HG02759 (cell line): ENCODE measurements at regions not wholly inside any gene's neighbourhood (a gene's known extent, or its start where the extent isn't known, plus 50 kb on each side); places are given as distances from the start of the nearest gene placed in this dataset.
A peak's percentile ranks its signal among the peaks of the same experiment; 100 is the strongest.

Experiments used
- ATAC-seq: cut with Tn5 transposase; IDR thresholded peaks from one replicate; pipeline ENCODE4 v1.9.1; 2021; ENCODE audit warnings: mild to moderate bottlenecking, moderate library complexity; ENCODE audit not compliant: unreplicated experiment

DNA sequence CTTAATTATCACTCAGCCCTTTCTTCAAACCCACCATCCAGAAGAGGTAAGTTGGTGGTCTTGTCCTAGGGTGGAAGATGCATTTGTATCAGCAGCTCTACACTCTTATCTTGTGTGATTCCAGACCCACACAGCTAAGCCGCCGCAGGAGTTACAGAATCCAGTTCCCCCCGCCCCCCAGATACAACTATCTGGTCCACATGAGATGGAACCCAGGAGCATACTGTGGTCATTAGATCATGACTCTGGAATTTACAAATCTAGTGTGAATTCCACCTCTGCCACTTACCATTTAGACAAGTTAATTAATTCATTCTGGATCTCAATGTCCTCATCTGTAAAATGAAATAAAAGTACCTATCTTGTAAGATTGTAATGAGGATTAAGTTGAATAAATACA, 486.4 kb downstream of the BCL11A start:
- no peak for ATAC-seq

DNA sequence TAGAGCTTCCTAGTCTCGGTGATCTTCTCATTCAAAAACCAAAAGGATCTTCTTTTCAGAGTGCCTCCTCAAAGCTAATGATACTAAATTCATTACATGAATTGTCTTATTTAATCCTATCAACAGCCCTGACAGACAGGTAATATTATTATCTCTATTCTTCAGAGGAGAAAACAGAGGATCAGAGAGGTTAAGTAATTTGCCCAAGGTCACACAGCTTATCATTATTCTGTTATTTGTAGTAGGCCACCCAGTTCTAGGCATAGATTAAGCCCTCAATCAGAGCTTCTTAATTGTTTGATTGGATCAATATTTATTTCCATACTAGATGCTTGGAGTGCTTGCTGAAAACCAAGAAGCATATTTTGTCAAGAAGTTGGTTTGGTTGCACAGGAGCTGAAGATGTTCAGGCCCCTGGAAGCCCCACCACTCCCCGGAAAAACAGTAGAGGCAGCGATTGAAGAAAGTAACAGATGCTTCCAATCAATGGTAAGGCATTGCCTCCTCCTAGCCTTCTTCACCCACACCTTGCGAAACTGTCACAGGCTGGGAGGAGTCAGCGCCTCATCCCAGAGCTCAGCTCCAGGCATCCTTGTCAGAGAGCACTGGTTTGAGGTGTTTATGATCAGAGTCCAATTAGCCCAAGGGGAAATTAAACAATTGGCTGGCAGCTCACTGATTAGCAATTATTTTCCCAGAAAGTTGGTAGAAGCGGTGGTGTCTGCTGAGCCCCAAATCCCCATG, 487.2 kb downstream of the BCL11A start:
- no peak for ATAC-seq

DNA sequence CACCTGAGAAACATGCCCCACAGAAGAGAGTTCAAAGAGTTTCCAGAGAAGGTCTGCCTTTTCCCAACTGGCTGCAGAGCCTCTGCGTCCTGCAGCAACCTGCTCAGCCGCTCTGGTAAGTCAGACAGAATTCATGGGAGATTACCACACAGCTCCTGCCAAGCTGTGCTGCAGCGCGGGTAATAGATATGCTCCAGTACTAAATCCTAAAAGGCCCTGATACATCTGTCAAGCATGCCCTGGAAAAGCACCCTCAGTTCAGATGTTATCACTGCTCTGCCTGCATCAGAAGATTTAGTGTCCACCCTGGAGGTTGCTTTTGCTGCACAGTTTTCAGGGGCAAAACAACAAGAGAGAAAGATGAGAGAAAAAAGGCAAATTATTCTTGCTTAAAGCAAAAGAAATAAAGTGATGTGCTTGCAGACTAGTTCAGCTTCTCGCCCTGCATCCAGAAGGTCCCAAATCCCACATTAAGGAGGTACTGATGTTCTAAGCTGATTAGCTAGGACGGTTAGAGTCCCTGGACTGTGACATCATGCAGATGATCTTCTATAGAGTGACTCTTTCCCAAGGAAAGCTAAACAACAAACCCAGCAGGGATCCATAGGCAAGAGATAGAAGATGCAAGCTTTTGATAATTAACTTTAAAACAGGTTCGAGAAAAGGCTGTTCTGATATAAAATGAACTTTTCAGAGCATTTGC, 488.6 kb downstream of the BCL11A start:
- ATAC-seq: no peak

DNA sequence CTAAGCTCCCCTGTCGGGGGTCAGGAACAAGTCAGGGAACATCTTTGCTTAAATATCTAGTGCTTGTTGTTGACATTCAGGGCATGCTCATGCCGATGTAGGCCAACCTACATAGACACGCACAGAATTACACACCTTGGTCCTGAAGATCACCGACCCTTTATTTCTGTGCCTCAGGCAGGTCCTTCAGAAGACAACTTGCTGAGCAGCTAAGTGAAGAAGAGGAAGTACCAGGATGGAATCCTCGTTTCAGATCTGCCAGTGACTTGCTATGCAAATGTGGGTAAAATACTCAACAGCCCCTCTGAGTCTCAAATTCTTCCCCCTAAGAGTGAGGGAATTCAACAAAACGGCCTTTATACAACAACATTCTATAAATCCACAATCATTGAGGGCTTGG, 494.7 kb downstream of the BCL11A start:
- ATAC-seq: peak; percentile 62

DNA sequence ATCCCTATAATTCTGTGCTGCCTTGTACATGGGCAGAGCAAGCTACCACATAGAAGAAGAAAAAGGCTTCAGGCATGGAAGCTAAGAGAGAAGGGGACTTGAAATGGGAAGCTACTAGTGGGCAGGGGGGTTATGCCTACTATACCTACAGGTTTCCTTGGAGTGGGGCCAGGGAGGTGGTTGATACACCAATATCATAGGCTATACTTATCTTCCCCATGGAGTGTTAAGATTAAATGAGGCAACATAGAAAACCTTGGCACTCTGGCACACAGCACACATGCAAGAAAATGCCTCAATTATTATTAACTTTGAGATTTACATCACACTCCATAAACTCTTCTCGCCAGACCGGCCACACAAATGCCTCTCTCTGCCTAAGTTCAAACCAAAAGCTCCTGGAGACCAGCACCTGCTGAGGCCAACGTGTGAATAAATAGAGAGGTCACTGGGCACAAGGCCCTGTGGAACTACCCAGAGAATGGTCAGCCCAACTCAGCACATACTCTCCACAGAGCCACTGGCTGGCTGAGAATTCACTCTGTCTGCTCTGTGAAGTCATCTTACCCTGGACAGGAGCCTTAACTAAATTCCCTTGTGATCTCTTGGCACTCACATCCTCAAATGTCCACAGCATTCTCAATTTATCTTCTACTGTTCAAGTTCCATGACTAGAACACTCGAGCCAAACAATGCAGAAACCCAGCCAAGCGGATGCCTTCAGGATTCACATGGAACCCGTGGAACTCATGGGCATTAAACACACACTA, 498.7 kb downstream of the BCL11A start:
- no peak for ATAC-seq

DNA sequence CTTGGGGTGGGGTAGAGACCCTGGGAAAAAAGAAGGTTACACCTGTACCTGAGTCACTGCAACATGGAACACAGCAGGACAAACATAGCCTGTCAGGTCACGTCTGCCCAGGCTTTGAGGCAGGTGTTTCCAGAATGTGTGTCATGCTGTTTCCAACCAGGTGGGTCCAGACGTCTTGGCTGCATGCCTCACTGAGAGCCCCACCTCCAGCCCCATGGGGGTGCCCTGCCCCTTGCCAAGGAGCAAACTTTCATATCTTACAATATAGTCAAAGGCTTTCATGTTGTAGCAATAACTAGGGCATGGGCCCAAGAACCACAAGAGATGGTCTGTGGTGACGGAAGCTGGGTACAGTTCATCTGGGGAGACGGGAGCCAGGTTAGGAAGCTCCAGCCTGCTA, 499.7 kb downstream of the BCL11A start:
- ATAC-seq: no peak

DNA sequence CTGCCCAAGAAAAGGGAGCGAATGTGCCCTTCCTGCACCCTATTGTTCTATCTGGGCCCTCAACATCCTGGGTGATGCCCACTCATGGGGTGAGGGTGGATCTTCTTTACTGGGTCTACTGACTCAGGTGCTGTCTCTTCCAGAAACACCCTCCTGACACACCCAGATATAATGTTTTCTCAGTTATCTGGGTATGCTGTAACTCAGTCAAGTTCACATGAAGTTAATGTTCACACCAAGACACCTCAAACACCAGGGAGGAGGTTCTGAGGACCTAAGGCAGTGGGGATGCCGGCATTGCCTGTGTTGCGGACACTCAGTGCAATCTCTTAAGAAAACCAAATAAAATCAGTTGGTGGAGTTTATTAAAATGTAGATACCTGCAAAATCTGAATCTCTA, 500.9 kb downstream of the BCL11A start:
- no peak for ATAC-seq

DNA sequence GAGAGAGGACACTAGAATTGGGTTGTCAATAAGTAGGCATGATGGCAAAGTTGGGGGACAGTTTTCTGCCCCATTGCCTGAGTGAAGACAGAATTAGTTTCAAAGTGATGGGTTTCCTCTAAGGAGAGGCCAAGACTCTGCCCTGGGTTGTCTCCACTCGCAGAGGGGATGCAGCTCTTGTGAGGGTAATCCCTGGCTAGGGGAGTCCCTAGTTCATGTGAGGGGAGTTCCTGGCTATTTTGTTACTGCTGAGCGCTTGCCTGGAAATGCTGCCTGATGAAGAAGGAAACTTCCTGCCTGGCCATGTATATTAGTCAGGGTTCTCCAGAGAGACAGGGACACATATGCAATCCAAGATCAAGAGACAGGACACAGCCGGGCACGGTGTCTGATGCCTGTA, 501.5 kb downstream of the BCL11A start:
- peak; percentile 59 for ATAC-seq

DNA sequence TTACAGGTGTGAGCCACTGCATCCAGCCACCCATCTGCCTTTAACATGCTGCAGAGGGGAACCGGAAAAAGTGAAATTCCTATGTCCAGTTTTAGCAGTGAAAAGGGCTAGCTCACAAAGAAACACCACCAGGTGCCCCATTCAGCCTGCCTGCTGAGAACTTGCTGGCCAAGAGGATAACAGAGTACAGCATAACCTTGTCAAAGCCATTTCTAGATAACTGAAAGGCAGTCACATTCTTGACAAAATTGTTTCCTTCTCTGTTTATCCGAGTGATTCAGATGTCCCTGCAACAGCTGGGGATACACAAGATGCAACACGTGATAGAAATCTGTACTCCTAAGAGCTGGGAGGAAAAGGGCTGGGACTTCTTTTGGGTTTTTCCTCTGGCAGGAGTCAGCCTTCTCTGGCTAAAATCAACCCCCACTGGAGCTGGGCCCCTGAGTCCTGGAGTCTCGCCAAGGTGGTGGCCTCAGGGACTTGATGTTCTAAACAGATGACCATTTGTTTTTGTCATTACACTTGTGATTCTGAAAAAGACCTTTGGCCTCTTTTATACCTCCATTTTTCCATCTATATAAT, 505.4 kb downstream of the BCL11A start:
- no peak for ATAC-seq

DNA sequence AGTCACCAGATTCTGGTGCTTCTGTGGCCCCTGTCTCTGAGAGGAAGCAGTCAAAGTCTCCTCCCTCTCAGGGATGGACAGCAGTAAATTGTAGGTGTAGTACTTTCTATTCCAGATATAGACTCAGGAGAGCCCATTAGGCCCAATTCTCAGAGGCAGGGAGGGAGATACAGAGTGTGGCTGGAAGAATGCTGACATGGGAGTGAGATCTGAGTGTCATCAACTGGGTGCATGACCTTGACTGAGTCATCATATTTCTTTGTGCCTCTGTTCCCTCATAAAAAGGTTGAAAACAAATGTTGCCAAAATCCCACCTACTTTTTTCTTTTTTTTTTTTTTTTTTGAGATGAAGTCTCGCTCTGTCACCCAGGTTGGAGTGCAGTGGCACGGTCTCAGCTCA, 506.1 kb downstream of the BCL11A start:
- no peak for ATAC-seq

DNA sequence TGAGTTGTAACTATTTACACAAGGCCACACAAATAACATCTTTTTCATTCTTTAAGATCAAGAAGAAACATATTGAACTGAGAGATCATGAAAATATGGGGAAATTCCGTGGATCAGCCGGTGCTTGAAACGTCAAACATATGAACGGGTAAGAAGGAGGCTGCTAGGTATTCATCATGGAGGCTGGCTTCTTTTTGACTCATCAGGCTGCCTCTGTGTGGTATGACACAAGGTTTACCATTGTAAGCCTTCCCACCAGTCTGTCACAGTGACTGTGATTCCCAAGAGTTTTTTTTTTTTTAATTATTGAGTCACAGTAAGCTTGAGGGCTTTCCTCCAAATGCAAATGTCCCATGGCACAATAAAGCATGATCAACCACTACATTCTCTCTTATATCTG, 506.9 kb downstream of the BCL11A start:
- ATAC-seq: no peak

DNA sequence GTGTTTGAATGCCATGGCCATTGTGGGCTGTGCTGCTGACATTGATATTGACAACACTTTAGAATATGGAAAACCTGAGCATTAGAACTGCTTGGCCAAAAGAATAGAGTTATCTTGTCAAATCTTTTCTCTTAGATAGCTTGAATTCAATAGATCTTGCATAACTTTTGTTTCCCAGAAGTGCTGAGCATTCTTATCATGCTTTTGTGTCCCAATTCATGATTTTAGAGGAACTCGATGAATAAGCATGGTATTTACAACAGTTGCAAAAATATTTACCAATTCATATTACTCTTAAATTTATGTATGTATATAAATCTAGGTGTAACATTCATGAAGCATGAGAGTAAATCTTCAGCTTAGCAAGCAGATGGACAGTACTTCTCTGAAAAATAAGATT, 508.0 kb downstream of the BCL11A start:
- no peak for ATAC-seq

DNA sequence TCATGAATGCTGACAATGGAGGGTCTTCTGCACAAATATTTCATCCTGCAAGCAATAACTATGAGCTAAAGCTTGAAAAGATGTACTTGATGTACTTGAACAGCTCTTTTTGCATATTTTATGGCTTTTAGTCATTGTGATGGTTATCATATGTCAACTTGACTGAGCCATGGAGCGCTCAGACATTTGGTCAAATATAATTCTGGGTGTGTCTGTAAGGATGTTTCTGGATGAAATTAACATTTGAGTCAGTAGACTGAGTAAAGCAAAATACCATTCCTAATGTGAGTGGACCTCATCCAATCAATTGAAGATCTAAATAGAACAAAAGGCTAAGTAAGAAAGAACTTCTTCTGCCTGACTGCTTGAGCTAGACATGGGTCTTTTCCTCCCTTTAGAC, 509.0 kb downstream of the BCL11A start:
- no peak for ATAC-seq

DNA sequence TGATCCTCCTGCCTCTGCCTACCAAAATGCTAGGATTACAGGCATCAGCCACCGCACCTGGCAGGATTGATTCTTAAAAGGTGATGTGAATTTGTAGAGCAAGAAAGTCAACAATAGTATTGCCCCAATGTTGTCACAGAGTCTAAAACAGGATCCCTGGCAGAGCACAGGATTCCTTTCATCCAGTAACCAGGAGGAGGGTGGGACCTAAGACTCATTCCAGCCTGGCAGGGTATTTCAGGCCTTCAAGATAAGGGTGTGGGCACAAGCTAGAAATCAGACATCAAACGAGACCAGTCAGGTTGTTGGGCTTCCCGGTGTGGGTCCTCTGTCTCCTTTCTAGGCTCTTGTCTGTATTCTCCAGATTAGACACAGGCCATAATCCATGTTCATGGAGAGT, 511.4 kb downstream of the BCL11A start:
- ATAC-seq: no peak

DNA sequence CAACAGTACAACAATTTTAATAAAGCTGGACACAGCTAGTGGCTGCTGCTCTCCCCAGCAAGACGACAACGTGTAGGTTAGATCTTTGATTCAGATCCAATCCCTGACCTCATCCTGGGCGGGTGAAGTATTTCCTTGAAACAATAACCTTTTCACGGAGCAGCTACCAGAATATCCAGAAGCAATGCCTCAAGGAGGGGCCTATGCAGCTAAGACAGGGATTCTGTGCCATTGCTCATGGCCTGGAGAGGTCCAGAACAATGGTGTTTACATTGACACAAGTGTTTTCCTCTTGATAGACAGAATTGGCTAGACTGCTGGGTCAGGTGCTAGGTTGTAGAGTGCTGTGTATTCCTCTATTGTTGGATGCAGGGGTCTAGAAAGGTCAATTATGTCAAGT, 520.1 kb downstream of the BCL11A start:
- no peak for ATAC-seq

DNA sequence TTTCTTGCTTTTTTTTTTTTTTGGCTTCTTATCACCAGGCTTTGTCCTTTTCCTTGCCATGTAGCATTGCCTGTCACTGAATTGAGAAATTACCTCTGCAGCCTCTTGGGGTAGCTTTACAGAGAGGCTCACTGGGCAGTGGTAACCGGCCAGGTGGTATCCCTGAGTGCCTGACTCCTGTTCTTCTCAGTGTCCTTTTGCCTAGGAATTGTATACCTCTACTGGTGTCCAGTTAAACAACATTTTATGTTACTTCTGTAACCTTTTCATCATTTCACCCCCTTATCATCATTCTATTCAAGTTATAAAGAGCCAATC, 523.9 kb downstream of the BCL11A start:
- ATAC-seq: no peak

DNA sequence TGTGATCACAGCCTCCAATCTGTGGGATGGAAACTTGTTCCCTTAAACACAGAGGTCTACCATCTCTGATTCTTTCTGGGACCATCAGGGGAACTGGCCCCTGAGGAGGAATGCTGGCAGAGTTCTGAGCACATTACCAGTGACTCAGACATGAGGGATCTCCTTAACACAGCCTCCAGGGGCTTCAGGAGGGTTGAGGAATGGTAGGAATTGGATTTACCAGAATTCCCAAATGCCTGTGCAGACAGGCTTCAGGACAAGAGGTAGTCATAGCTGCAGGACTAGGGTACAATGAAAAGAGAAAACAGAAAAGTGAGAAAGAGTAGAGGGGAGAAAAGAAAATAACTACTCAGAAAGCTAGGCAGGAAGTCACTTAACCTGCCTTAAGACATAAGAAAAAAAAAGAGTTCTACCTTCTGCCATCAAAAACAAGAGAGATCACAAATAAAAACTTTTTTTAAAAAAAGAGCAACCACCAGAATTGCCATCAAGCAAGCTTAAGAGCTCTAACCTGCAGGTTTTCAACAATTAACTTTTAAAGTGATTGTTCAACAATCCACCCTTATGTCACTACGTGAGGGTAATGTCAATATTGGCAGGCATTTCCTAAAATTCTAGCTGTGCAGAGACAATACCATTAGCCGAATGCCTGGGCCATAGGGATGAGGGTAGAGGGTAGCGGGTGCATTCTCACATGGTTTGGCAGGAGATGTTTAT, 524.4 kb downstream of the BCL11A start:
- ATAC-seq: no peak

DNA sequence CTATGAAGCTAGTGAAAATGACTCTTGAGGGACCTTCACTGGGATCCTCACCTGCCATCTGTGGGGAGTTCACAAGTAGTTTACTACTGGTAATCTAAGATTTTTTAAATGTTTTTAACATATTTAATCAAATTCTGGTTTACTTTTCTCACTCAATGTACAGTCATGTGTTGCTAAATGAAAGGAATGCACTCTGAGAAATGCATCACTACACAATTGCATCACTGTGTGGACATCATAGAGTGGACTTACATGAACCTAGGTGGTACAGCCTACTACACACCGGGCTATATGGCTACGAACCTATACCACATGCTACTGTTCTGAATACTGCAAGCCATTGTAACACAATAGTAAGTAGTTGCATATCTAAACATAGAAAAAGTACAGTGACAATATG, 528.0 kb downstream of the BCL11A start:
- no peak for ATAC-seq

DNA sequence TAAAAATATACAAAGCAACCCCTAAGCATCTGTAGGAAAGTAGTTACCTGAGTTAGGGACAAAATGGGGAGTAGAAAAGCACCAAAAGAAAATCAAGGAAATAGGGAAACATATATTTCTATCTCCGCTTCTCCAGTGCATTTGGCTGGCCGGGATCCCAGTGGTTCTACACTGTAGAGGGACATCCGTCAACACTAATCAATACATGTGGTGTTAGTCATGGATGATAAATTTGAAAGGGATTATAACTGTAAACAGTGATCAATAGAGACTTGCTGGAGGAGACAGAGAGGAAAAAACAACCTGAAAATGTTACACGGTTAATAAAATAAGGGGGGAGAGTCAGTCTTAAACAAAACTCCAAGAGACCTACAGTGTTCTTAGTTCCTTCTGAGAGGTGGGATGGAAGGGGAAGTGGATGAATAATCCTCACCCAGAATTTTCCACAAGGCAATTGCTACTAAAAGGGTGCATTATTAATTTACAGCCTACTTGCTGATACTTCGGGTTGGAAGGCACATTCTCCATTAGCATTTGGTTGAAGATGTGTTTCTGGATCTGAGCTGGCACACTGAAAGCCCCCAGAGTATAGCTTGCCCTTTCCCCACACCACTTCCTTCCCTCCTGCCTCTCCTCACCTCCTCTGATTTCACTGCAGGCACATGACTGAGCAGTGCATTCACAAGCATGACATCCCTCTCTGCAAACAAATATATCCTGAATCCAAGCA, 530.0 kb downstream of the BCL11A start:
- no peak for ATAC-seq

DNA sequence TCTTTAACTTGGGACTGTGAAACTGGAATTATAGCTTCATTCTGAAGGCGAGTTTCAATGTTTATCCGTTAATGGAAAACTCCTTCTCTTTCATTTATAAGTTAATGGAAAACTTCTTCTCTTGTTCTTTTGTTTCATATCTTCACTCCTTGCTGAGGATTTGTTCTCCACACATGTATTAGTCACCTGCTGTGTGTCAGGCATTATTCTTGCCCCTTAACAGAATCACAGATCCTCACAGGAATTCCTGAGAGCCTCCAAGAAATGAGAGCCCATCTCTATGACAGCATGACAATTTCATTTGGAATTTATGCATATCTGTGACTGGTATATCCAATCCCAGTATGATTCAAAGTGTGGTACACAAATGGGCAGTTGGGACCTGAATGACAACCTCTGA, 545.8 kb downstream of the BCL11A start:
- no peak for ATAC-seq
